ENCODE measurements at regions not wholly inside any gene's neighbourhood (a gene's known extent, or its start where the extent isn't known, plus 50 kb on each side); places are given as distances from the start of the nearest gene placed in this dataset.

DNA sequence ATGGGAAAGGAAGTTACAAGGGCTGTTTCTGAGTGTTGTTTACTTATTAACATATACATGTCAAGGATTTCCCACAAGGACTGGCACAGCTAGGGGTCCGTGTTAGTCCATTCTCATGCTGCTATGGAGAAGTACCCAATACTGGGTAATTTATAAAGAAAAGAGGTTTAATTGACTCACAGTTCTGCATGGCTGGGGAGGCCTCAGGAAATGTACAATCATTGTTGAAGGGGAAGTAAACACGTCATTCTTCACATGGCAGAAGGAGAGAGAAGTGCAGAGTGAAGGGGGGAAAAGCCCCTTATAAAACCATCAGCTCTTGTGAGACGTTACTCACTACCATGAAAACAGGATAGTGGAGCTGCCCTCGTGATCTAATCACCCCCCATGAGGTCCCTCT lies 128.9 kb upstream of the CELF4 start:
- H3K4me3 ChIP-seq (ENCODE audit: low read depth, low read length) = no peak overlapping the region

GRCh38 chr18:37691162-37691561 lies 125.6 kb upstream of the CELF4 start:
- no peak overlapping the region for H3K4me3 ChIP-seq (ENCODE audit: low read depth, low read length)

DNA sequence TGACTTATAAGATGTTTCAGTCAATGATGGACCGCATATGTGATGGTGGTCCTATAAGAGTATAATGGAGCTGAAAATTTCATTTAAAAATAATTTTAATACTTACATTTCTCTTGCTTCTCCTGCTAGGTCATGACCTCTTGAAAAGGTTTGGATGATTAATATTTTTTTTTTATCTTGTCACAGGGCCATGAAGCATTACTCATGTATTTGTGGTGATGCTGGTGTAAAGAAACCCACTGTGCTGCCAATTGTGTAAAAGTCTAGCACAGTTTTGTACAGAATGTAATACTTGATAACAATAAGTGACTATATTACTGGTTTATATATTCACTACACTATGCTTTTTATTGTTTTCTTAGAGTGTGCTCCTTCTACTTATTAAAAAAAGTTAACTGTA lies 124.2 kb upstream of the CELF4 start:
- H3K4me3 ChIP-seq (ENCODE audit: low read depth, low read length) = no peak overlapping the region

- no peak overlapping the region for H3K4me3 ChIP-seq (ENCODE audit: low read depth, low read length)
Measured at GRCh38 chr18:37684590-37684989, 119.0 kb upstream of the CELF4 start.

GRCh38 chr18:37684183-37684582 lies 118.6 kb upstream of the CELF4 start:
- H3K4me3 ChIP-seq (ENCODE audit: low read depth, low read length) = no peak overlapping the region

GRCh38 chr18:37680911-37681310 lies 115.3 kb upstream of the CELF4 start:
- H3K4me3 ChIP-seq (ENCODE audit: low read depth, low read length) = no peak overlapping the region

DNA sequence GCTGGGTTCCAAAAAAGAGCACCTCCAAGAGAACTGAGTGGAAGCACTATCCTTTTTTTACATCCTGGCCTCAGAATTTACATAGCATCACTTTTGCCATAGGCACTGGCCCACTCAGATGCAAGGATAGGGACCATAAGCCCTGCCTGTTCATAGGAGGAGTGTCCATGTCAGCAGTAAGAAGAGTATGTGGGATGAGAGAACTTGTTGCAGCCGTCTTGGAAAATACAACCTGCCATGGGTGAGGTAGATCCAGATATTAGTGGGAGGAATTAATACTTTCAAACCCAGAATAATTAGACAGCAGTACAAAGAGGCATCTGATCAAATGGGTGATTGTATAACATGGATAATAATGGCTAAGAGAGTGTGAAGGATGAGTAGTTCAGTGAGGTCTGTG lies 110.7 kb upstream of the CELF4 start:
- no peak overlapping the region for H3K4me3 ChIP-seq (ENCODE audit: low read depth, low read length)

GRCh38 chr18:37675699-37676098 lies 110.1 kb upstream of the CELF4 start:
- no peak overlapping the region for H3K4me3 ChIP-seq (ENCODE audit: low read depth, low read length)

DNA sequence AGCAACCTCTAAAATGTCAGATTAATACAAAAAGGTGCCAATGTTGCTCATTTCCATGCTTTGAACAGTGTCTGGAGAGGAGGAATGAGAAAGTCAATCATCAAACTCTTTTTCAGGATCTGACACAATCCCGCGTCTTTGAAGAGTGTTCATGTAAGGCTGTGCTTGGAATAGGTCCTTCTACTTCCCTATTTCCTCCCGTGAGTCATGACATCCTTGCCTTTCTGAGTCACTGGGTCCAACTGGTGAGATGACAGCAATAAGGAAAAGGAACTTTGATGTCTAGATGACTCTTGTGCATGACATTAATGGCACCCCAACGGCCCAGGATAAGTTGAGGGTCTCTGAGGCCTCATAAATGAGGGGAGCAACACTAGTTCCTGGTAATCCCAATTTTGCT lies 109.0 kb upstream of the CELF4 start:
- H3K4me3 ChIP-seq (ENCODE audit: low read depth, low read length) = no peak overlapping the region

DNA sequence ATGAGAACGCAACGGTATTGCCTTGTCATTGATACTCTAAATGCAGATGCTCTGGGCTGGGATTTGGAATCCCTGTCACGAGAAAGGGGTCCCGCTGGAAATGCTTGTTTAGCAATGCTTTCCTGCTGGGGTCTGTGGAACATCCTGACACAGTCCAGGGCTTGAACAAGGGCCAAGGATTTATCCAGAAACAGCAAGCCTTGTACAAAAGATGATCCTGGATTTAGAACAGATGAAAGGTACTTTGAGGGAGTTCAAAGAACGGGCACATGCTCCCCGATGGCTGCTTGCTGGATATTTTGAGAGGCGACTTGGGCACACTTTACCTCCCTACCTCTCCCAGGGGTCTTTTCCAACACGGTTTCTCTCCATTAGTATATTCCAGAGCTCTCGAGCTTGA lies 108.1 kb upstream of the CELF4 start:
- H3K4me3 ChIP-seq (ENCODE audit: low read depth, low read length) = no peak overlapping the region

GRCh38 chr18:37672932-37673595 lies 107.5 kb upstream of the CELF4 start:
- no peak overlapping the region for H3K4me3 ChIP-seq (ENCODE audit: low read depth, low read length)

GRCh38 chr18:37672001-37672400 lies 106.4 kb upstream of the CELF4 start:
- no peak overlapping the region for H3K4me3 ChIP-seq (ENCODE audit: low read depth, low read length)

- no peak overlapping the region for H3K4me3 ChIP-seq (ENCODE audit: low read depth, low read length)
Measured at GRCh38 chr18:37671530-37671929, 105.9 kb upstream of the CELF4 start.

GRCh38 chr18:37671119-37671518 lies 105.5 kb upstream of the CELF4 start:
- H3K4me3 ChIP-seq (ENCODE audit: low read depth, low read length) = no peak overlapping the region

GRCh38 chr18:37669991-37670534 lies 104.5 kb upstream of the CELF4 start:
- H3K4me3 ChIP-seq (ENCODE audit: low read depth, low read length) = no peak overlapping the region

DNA sequence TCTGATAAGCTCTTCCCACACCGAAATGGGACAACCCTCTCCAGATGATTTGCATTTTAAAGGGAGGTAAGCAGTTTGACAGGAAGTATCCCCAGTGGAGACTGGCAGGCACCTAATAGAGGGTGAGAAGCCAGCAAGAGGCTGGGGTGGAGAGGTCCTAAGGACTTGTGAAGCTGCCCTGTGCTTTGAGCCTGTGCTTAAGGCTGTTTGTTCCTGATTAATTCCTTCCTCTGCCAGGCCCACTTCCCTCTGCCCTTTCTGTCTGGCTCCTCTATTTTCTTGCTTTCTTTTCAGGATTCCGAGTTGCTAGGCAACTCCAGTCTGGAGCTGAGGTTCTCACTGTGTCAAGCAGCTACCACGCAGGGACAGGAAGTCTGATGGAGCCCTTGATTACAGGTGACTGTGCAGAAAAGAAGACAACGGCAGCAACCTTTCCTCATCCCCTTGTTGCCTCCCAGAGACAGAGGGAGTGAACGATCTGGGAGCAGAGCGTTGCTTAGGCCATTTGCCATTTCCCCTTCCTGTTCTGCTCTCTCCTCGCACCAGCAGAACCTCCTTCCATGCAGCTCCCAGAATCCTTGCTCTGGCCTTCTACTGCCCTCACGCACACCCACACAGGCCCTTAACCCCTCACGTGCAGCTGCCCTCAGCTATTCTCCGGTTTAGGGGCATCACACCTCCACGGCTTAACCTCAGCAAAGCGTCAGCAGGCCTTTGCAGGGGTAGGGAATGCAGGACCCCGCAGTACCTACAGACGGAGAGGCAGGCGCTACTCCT lies 103.6 kb upstream of the CELF4 start:
- H3K4me3 ChIP-seq (ENCODE audit: low read depth, low read length) = no peak overlapping the region

DNA sequence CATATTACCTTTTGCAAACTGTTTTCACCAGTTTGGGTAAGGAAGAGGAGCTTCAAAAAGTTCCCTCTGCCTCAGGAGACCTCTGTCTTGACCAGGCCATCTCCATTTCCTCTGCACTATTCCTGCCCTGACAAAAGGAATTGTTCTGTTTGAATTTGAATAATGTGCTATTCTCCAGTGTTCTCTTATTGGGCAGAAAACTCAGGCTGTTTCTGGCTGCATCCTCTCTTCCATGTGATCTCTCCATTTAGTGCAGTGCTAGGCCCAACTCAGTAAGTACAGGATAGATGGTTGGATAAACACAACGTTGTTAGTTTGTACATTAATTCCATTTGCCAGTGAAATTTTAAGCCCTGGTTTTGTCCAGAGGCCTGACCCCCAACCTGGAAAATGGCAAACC lies 102.2 kb upstream of the CELF4 start:
- no peak overlapping the region for H3K4me3 ChIP-seq (ENCODE audit: low read depth, low read length)

DNA sequence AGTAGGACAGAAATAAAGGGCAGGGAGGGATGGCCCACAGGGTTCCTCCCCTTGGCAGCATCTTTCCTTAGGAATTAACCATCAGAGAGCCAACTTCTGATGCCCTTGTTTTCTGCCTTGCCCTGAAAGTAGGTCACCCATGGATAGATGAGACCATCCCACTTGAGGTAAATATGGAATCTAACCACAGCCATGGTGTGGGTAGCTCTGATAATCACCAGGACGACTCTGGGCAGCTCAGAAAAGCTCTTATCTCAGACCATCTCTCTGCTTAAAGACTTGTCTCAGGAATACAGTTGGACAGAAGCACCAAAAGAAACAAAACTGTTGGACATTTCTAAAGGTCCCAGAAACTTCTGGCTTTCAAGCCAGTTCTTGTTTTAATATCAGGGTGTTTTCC lies 101.4 kb upstream of the CELF4 start:
- no peak overlapping the region for H3K4me3 ChIP-seq (ENCODE audit: low read depth, low read length)

GRCh38 chr18:37666451-37666850 lies 100.9 kb upstream of the CELF4 start:
- no peak overlapping the region for H3K4me3 ChIP-seq (ENCODE audit: low read depth, low read length)

GRCh38 chr18:37665346-37665745 lies 99.7 kb upstream of the CELF4 start:
- H3K4me3 ChIP-seq (ENCODE audit: low read depth, low read length) = no peak overlapping the region

DNA sequence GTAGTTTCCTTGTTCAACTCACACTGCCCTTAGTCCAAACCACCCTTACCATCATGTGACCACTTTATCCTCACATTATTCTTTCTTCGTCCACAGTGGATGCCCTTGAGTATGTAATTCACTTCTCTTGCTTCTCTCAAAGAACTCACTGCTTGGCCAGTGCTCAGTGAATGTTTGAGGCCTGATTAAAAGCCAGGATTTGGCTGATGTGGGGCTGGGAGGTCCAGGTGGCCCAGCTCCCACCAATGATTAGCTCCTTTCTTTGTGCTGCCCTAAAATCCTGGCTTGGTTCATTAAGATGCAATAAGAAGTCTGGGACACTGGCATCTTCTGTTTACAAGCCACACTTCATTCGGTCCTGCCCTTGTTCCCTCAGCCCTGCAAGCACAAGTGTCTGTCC lies 97.8 kb upstream of the CELF4 start:
- no peak overlapping the region for H3K4me3 ChIP-seq (ENCODE audit: low read depth, low read length)

GRCh38 chr18:37662546-37663339 lies 97.1 kb upstream of the CELF4 start:
- no peak overlapping the region for H3K4me3 ChIP-seq (ENCODE audit: low read depth, low read length)
